ENCODE measurements at regions not wholly inside any gene's neighbourhood (a gene's known extent, or its start where the extent isn't known, plus 50 kb on each side); places are given as distances from the start of the nearest gene placed in this dataset.

GRCh38 chrY:15349351-15349750, 825.0 kb downstream of the NLGN4Y start:
- no peak for TF ChIP-seq CTCF (conservative IDR thresholded peaks at IDR 0.05 in 1 of 2, IDR thresholded peaks at IDR 0.05 in 1 of 2; ENCODE audit: low read depth in 1 of 2, low read length in 2 of 2)
- TF ChIP-seq EZH2 (IDR thresholded peaks at IDR 0.05; ENCODE audit: low read length, missing control alignments), result no peak
